AG20443 (cell line): ENCODE measurements at regions not wholly inside any gene's neighbourhood (a gene's known extent, or its start where the extent isn't known, plus 50 kb on each side); places are given as distances from the start of the nearest gene placed in this dataset.
"Not testable (repeated sequence)": the region's sequence is repeated elsewhere in the genome, so short reads cannot be mapped to it uniquely, and the experiment has no call there.

Experiments
- DNase-seq: peaks from one replicate; pipeline ENCODE4 v3.0.0; 2012; ENCODE audit warnings: low spot score, mixed read lengths

DNA sequence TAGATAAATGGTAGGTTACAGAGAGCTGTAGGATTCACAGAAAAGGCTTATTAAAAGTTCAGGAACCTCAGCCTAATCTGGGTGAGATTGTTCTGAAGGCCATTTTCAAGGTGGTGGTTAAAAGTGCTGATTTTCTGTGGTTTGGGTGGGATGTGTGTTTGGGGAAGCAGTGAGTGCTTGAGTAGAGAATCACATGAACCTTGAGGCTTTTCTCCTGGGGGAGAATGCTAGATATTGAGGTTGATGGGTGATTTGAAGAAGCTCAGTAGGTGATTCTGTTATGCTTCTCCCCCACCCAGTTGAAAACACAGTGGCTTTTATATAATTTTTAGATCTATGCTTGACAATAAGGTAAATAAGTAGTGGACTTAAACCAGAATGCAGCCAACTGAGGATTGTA, 420.9 kb downstream of the PCNX1 start:
- DNase-seq: no peak

DNA sequence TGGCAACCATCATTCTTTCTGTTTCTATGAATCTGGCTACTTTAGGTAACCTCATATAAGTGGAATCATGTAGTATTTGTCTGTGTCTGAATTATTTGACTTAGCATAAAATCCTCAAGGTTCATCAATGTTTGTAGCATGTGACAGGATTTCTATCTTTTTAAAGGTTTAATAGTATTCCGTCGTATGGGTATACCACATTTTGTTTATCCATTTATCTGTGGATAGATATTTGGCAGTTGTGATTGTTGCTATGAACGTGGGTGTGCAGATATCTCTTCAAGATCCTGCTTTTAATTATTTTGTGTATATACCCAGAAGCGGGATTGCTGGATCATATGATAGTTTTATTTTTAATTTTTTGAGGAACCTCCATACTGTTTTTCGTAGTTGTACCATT, 421.7 kb downstream of the PCNX1 start:
- DNase-seq: no peak

DNA sequence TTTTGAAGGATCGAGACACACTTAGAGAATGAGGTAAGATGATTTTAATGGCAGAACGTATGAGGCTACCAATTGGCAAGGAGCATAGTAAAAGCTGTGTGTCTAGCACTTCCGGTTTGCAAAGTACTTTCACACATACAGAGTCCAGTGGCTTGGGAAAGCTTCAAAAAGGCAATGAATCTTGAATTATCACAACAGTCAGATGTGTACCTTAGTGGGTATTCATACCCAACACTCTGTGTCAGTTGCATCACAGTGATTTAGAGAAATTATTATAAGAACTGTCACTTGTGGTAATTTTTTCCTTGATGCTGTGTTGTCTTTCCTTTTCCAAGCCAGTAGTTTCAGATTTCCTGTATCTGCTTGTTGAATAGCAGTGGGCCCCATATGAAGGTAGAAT, 424.1 kb downstream of the PCNX1 start:
- DNase-seq: no peak

DNA sequence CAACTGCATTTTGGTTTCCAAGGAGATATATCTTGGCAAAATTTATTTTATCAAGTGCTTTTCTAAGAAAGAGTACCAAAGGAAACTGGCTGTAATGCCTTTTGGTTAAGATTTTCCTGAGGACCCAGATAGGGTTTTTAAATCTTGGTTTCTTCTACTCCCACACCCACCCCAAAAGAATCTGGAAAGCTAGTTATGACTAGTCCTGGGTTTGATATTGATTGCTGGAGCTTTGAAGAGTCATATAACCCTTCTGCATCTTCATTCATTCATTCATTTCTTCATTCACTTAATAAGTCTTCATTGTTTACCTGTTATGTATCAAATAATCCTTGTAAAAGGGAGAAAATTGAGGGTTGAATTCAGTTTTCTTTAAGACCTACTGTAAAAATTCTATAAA, 425.2 kb downstream of the PCNX1 start:
- no peak for DNase-seq

DNA sequence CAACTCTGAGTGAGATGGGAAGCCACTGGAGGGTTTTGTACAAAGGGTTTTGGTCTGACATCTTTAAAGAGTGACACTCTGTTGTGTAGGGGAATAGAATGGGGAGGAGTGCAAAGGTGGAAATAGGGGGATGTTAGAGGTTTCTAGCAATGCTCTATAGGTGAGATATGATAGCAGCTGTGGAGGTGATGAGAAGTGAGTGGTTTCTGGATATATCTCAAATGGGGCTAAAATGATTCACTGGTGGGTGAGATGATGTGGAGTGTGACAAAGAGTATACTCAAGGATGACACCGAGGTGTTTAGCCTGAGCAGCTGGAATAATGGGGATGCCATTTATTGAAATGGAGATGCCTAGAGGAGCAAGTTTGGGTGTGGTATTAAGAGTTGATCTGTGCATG, 426.4 kb downstream of the PCNX1 start:
- no peak for DNase-seq

DNA sequence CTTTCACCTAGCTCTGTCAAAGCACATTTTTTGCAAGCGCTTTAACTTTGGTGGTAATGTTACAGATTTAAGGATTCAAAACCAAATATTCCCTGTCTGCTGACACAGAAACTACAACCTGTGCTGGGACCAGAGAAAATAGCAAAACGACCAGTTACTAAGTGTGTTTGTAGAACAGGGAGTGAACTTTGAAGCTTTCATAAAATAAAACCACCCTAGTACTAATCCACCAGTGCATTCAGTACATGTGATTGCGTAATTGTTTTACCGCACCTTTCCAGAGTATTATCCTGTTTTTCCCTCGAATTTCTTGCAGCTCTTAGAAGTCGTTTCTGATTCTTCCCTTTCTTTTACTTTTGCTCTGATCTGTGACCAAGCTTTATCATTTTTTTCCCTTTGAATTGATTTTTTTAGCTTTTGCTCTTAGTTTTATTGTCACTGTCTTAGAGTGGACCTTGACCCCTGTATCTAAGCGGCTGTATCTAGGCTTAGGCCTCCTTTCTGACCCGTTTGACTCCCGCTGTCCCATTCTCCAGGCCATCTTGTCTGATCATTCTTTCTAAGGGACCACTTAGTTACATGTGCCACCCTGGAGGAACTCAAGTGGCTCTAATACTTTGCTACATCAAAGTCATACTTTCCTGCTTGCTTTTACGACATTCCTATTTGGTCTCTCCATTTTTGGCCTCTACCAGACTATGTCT, 429.4 kb downstream of the PCNX1 start:
- no peak for DNase-seq

DNA sequence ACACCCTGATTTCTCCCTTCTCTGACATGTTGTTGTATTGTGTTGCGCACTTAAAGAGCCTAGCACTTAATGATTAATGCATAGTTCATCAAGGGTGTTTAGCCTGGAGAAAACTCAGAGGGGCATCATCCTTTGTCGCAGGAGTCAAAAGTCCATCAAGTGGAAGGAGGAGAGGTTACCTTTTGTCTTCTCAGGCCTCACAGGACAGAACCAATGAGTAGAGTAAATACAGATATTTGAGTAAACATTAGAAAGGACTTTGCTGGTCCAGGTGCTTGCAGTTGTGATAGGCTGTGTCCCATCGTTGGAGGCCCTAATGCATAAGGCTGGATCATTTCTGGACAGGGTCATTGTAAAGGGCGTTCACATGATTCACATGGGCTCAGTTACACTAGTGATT, 430.9 kb downstream of the PCNX1 start:
- no peak for DNase-seq

DNA sequence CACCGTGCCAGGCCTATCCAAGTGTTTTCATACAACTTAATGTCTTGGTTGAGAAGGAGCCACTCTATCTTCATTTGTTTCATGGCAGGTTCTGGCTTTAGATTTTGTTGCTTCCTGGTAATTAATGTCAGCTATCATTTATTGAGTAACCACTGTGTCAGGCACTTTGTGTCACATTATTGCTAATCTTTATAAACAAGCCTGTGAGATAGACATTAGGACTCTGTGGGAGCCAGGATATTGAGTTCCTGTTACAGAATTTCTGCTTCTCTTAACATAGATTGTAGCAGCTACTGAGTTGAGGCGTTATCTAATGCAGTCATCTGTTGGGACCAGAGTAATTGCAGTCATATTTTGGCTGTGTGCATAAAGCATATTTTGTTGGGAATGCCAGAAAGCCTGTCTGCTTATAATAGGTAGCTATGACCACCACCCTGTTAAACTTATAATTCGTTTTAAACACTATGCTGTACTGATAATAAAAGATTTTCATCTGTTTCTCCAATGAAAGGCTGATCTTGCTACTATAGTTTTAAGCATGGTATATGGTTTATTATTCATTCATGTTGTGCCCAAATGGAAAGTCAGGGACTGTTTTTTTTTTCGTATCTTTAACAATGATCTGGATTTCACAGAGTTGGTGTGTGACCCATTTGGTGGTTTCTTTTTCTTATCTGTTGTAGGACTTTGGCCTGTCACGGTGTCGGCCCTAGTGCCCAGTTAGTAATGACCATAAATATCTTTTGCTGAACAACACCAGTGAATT, 432.6 kb downstream of the PCNX1 start:
- no peak for DNase-seq

DNA sequence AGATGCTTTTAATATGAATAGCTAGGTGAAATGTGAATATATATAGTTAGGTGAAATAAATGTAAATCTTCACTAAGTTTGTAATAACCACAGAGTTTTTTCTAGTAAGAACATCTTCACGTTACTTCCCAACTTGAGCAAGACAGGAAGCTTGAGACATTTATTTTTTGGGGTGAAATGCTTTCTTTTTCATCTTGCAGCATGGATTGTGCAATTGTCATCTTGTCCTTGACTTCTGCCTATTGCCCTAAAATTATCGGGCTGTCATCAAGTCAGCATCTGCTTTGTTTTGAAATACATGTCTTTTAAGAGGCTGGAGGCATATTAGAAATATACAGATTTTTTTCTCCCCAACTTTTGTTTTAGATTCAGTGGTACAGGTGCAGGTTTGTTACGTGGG, 433.9 kb downstream of the PCNX1 start:
- no peak for DNase-seq

DNA sequence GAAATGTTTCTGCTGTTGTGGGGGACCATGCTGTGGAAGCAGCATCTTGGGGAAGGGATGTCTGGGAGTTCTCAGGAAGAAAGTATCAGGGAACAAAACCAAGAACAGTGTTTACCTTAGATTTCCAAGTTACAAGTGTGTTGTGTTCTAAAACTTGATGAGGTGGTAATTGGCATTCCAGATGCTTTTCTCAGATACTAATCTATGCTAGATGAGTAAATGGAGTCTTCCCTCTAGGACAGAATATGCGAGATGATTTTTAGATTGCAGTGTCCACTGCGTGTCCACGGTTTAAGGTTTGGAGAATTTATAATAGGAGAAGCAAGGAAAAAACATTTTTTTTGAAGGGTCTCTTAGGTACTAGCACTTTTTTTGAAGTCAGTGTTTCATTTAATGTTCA, 436.5 kb downstream of the PCNX1 start:
- DNase-seq: no peak

DNA sequence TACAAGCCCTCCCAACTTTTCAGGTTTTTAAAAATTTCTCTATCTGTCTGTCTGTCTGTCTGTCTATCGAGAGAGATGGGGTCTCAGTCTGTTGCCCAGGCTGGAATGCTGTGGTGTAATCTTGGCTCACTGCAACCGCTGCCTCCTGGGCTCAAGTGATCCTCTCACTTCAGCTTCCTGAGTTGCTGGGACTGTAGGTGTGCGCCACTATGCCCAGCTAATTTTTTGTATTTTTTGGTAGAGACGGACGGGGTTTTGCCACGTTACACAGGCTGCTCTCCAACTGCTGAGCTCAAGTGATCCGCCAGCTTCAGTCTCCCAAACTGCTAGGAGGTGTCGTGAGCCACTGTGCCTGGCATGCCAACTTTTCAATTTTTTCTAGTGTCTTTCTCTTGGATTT, 437.2 kb downstream of the PCNX1 start:
- no peak for DNase-seq

DNA sequence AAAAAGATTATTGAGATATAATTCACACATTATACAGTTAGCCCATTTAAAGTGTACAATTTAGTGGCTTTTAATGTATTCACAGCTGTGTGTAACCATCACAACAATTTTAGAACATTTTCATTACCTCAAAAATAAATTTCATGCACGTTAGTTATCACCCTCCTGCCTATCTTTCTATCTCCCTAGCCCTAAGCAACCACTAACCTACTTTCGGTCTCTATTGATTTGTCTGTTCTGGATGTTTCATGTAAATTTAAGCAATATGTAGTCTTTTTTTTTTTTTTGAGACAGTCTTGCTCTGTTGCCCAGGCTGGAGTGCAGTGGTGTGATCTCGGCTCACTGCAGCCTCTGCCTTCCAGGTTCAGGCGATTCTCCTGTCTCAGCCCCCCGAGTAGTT, 439.4 kb downstream of the PCNX1 start:
- no peak for DNase-seq

DNA sequence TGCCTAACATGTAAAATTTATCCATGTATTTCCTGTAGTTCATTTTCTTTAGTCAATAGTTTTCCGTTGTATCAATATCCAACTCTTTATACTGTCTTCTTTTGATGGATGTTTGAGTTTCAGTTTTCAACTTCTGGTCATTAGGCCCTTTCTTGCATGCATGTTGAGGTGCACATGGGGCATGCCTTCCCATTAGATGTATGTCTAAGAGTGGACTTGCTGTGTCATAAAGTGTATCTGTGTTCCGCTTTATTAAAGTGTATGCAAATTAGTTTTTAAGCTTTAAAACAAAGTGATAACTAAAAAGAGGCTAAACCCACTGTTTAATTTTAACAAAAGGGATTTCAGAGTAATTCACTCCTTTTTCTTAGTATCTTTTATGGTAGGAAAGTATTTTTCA, 441.1 kb downstream of the PCNX1 start:
- DNase-seq: no peak

DNA sequence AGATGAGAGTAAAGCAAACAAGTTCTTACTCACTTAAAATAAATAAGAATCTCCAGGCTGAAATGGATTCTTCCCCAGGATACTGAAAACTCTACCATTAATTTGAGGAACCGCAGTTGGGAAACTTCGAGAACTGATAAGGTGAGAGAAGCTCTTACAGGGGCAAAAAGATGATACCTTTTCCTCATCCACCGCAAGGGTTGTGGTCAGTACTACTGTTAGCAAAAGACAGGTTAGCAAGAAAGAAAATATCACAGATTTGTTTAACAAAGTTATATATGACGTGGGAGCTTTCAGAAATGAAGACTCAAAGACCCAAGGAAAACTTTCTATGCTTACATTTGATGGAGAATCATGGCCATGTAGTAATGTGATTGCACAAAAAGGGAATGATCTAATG, 441.6 kb downstream of the PCNX1 start:
- no peak for DNase-seq

DNA sequence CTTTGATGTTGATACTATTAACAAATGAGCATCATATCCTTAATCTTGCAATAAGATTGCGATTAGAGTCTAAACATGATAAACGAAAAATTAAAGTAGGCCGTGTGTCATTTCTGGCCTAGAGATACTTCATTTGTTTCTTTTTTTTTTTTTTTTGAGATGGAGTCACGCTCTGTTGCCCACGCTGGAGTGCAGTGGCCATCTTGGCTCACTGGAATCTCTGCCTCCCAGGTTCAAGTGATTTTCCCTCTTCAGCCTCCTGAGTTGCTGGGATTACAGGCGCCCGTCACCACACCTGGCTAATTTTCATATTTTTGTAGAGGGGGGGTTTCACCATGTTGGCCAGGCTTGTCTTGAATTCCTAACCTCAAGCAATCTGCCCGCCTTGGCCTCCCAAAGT, 446.9 kb downstream of the PCNX1 start:
- DNase-seq: no peak

DNA sequence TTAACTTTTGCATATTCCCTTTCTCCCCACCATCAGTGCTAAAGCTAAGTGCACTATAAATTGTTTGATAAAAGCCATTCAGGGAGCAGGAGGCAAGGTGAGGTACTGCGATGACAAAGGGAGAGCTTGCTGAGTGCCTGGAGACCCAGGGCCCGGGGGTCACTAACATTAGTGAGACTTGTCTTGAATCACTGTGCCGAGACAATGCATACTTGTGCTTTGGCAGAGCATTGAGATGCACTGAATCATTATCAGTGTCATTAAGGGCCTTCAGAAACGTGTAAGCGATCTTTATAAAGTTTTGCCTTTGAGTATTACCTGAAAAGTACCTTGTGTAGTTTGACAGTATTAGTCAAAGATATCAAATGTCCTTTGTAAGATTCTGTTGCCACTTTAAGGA, 447.5 kb downstream of the PCNX1 start:
- DNase-seq: no peak

DNA sequence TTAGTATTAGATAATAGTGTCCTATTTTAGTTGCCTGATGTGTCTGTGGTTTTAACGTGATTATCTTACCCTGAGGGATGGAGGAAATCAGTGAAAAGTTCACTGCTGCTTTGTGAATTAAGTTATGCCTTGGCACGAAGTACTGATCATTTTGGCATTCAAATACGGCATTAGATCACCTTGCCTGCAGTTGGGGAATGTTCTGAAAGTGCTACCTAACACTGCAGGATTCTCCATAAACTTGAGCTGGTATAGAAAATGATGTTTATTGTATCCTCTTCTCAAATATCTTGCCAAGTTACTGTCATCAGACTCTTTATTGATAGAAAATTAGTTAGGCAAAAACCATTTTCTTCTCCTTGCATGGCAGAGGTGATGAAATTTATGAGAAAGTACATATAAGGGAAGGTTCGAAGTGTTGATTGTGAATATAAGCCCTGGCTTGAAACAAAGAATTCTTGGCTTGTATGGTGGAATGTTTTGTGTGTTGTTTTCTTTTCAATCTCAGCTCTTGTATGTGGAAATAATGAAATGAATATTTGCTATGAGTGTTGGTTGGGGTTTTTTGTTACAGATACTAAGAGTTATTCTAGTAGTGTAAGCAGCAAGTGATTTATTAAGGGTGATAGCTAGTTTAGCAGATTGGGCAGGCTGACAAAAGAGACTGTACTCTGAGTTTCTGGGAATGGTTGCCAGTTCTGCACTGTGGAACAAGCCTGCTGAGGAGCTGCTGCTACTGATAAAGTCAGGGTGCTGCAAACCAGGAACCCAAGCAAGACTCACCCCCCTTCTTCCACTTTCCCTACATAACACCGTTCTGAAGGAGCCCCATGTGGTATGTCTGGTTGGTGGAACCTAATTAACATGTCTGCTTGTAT, 448.3 kb downstream of the PCNX1 start:
- peak; percentile 58 for DNase-seq

DNA sequence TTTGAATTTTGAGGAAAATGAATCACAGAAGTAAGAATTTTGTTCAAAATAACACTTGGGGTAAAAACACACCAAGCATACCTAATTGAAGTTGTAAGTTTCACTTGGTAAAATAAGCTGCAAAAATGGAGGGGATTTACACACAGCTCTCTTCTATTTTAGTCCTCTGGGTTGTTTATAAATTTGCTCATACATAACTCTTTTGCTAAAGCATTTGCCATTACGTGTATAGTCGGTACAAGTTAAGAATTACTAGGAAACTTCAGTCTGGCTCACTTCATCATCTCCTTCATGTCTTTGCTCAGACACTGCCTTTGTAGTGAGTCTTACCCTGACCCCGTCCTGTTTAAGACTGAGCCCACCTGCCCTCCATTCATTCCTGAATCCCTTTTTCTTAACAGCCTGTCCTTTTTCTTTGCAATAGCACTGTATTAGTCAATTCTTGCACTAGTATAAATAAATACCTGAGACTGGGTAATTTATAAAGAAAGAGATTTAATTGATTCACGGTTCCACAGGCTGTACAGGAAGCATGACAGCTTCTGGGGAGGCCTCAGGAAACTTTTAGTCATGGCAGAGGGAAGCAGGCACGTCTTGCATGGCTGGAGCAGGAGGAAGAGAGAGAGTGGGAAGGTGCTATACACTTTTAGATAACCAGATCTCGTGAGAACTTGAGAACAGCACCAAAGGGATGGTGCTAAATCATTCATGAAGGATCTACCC, 451.1 kb downstream of the PCNX1 start:
- DNase-seq: no peak

DNA sequence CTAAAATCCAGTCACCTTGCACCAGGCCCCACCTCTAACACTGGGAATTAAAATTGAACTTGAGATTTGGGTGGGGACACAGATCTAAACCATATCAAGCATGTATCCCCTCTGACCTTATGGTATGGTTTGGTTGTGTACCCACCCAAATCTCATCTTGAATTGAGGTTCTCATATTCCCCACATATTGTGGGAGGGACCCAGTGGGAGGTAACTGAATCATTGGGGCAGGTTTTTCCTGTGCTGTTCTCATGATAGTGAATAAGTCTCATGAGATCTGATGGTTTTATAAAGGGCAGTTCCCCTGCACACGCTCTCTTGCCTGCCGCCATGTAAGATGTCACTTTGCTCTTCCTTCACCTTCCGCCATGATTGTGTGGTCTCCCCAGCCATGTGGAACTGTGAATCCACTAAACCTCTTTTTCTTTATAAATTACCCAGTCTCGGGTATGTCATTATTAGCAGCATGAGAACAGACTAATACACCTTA, 451.7 kb downstream of the PCNX1 start:
- not testable (repeated sequence) for DNase-seq

DNA sequence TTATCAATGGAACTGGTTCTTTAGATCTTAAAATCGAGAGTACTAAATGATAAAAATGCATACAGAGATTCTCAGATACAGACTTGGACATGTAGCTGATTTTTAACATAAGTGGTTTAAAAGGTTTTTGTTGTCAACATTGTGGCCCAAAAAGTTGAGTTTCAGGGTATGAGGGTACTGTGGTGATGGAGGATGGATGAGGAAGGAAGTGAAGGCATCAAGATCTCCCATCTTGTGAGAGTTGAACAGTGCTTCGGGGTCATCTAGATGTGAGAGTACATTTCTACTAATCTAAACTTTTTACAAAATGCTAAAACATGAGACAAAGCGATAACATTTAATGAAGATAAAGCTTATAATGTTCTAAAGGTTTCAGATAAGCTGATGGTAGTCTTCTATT, 452.6 kb downstream of the PCNX1 start:
- no peak for DNase-seq

DNA sequence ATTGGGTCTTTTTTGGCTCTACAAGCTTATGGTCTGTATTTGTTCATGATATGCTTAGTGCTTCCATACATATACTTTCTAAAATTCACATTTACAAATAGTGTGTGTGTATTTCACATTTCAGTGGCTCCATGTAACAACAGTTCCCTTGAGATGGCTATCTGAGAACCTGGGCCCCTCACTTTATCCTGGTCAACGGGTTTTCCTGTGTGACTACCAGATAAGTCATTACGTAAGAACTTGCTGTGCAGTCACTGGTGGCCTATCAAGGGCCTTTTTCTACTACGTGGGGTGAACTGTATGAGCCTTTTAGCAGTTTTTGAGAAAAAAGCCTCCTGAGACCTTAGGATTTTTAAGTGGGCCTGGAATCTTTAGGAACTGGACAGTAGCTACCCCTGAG, 454.1 kb downstream of the PCNX1 start:
- DNase-seq: no peak

DNA sequence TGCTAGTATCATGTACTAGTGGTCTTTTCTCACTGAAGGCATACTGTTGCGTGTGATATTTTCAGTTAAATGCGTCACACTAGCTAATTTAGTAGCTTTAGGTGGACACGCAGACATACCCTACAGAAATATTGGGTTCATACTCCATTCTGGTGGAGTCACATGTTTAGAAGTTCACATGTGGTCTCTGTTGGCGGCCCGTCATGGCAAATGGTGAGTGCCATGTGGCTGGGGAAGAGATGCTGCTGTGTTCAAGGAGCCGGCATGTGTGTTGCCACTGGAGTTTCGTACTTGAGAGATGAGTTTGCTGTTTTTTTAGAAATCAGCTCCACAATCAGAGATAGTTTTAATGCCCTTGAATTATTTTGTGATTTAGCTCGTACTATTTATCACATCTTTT, 454.6 kb downstream of the PCNX1 start:
- no peak for DNase-seq
